WERI-Rb-1 (cell line): ENCODE measurements at regions not wholly inside any gene's neighbourhood (a gene's known extent, or its start where the extent isn't known, plus 50 kb on each side); places are given as distances from the start of the nearest gene placed in this dataset.

Experiments used
- DNase-seq: peaks from one replicate; pipeline ENCODE4 v3.0.0-alpha.2; 2020
- H3K27ac ChIP-seq: fragments of 250-450 bp; sonication (Bioruptor Pico); 2 replicates; pipeline ENCODE4 v1.5.1; 2020; ENCODE audit warnings: mild to moderate bottlenecking, moderate library complexity
- H3K27me3 ChIP-seq: fragments of 250-450 bp; sonication (Bioruptor Pico); 2 replicates; pipeline ENCODE4 v1.5.1; 2021; ENCODE audit warnings: mild to moderate bottlenecking, low read depth, moderate library complexity; ENCODE audit not compliant: insufficient read depth, severe bottlenecking
- H3K36me3 ChIP-seq: fragments of 250-450 bp; sonication (Bioruptor Pico); 2 replicates; pipeline ENCODE4 v1.5.1; 2020; ENCODE audit warnings: mild to moderate bottlenecking, moderate library complexity
- H3K4me3 ChIP-seq: 2 replicates; pipeline ENCODE4 v1.5.1; 2011; ENCODE audit warnings: low read depth, mild to moderate bottlenecking, control low read depth, low read length
- H3K9me3 ChIP-seq: fragments of 250-450 bp; sonication (Bioruptor Pico); 2 replicates; pipeline ENCODE4 v1.5.1; 2021; ENCODE audit warnings: mild to moderate bottlenecking, moderate library complexity; ENCODE audit not compliant: severe bottlenecking
- CTCF ChIP-seq: IDR thresholded peaks from 2 replicates; pipeline ENCODE4 v1.5.1; 2011; ENCODE audit warnings: low read depth, mild to moderate bottlenecking, control low read depth, inconsistent platforms, low read length

DNA sequence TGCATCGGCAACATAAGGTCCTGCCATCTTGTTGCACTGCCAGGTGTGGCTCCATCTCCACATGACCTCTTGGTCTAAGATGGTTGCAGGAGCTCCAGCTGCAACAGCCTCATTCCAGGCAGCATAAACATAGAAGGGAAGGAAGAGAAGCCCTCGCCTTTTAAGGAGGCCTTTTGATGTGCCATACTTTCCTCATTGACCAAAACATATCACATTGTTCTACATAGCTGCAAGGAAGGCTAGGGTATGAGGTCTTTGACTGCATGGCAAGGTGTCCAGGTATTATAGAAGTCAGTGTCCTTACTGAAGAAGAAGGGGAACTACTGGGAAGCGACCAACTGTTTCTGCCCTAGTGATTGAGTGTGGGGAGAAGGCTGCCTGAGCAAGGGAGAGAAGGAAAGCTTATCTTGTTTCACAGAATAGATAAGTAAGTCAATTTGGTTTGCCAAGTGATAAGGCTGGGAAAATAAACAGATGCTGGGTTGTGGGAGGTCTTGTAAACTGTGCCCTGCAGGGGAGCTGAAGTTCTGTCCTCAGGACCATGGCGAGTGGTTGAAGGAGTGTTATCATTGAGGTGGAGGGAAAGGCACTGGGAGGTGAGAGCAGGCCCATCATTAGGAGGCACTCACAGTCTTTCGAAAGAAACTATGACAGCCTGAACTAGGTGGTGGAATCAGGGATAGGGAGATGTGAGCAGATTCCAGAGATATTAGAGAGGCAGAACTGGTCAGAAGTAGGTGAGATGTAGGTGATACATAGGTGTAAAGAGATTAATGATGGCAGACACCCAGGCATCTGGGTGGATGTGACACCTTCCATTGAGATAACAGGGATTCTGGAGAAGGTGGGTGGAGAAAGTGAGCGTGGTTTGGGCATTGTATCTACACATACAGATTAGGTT is 93.8 kb upstream of the IGF1R start:
- DNase-seq, result no peak
- Histone ChIP-seq H3K36me3 (no peaks in the 10 kb centered on the region), H3K4me3 (no peak overlapping the region), H3K27me3 (peaks cover 94% of the 10 kb centered on the region), H3K27ac (no peak overlapping the region), H3K9me3 (peaks cover 9% of the 10 kb centered on the region)
- no peak for TF ChIP-seq CTCF

DNA sequence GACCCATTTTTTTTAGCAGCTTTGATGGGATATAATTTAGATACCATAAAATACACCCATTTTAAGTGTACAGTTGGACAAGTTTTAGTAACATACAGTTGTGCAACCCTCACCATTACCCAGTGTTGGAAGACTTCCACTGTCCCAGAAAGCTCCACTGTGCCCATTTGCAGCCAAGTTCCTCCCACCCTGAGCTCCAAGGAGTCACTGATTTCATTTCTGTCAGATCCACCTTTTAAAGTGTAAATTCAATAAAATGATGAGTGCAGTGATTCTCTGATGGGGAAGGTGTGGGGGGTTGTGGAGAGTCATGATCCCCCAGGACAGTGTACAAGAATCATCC is 93.2 kb upstream of the IGF1R start:
- Histone ChIP-seq H3K27ac (no peak overlapping the region), H3K4me3 (no peak overlapping the region)

DNA sequence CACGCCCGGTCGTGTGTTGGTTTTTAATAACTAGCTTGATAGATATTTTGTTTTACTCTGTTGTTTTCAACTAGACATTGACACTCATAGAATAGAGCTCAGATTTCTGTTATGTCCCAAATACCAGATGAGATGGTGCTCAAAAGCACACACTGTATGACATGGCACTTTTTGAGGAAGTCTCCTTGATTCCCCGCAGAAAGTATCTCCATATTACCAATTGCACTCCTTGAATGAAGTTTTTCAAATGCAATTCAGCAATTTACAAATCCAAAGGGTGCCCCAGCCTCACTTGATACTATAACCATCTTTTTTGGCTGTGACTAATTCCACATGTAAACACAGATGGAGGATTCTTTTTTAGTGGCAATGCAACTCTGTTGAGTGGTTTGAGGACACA is 92.0 kb upstream of the IGF1R start:
- no peak for DNase-seq

More for the DNA sequence above, 93.2 kb upstream of the IGF1R start:
- peaks cover 5% of the 10 kb centered on the region for H3K9me3 ChIP-seq
- no peak for TF ChIP-seq CTCF
- no peaks in the 10 kb centered on the region for H3K36me3 ChIP-seq
- DNase-seq, result no peak
- H3K27me3 ChIP-seq, result peaks cover 96% of the 10 kb centered on the region

GRCh38 chr15:98560338-98560737 is 88.0 kb upstream of the IGF1R start:
- H3K9me3 ChIP-seq, result no peaks in the 10 kb centered on the region
- H3K27ac ChIP-seq, result no peak overlapping the region
- H3K27me3 ChIP-seq, result peaks cover 98% of the 10 kb centered on the region
- TF ChIP-seq CTCF, result no peak
- no peaks in the 10 kb centered on the region for H3K36me3 ChIP-seq
- no peak overlapping the region for H3K4me3 ChIP-seq
- no peak for DNase-seq

More for the DNA sequence above, 92.0 kb upstream of the IGF1R start:
- Histone ChIP-seq H3K4me3 (no peak overlapping the region), H3K9me3 (no peaks in the 10 kb centered on the region), H3K36me3 (no peaks in the 10 kb centered on the region), H3K27me3 (peaks cover 98% of the 10 kb centered on the region), H3K27ac (no peak overlapping the region)
- no peak for TF ChIP-seq CTCF

DNA sequence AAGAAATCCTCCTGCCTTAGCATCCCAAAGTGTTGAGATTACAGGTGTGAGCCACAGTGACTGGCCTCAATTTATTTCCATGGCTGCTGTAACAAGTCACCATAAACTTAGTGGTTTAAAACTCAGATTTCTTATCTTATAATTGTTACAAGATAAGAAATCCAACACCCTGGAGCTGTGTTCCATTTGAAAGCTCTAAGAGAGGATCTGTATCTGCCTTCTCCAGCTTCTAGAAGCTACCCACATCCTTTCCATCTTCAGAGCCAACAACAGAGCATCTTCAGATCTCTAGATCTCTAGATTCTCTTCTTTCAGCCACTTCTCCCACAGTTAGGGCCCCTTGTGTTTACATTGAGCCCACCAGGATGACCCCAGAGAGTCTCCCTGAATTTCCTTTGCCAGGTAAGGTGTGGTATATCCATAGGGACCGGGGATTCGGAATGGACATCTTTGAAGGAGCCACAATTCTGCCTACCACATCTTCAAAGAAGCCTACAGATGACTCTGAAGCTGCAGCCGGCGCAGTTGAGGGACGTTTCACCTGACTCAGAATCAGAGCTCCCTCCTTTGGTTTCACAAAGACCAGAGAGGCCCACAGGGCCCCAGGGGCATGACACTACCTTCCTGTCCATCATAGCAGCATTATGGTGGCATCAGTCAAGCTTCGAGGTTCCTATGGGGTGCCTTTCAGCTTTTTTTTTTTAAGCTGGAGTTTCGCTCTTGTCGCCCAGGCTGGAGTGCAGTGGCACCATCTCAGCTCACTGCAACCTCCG is 87.0 kb upstream of the IGF1R start:
- TF ChIP-seq CTCF, result no peak
- Histone ChIP-seq H3K9me3 (no peaks in the 10 kb centered on the region), H3K27me3 (peaks cover 96% of the 10 kb centered on the region), H3K27ac (no peak overlapping the region), H3K36me3 (no peaks in the 10 kb centered on the region), H3K4me3 (no peak overlapping the region)
- DNase-seq, result no peak
